ENCODE measurements at regions not wholly inside any gene's neighbourhood (a gene's known extent, or its start where the extent isn't known, plus 50 kb on each side); places are given as distances from the start of the nearest gene placed in this dataset.
"Not testable (repeated sequence)": the region's sequence is repeated elsewhere in the genome, so short reads cannot be mapped to it uniquely, and the experiment has no call there.

DNA sequence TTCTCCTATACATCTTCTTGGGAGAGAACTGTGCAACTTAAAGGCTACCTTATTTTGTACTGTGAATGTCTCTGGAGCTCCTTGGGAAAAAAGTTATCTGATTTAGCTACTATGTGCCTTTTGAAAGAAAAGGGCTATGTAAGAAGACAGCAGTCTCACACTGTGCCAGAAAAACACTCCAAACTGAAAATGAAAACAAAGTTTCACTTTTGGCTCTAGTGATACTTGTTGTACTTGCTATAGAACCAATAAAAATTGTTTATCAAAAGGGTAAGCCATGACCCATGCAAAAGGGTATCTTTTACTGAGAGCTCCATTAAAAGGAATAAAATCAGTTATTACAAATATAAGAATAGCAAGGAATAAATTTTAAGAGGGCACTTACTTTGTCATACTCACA, 2270.0 kb downstream of the ARAP2 start:
- intact Hi-C loops (cut with DNase I), result no loop called here
- DNase-seq, result no peak

DNA sequence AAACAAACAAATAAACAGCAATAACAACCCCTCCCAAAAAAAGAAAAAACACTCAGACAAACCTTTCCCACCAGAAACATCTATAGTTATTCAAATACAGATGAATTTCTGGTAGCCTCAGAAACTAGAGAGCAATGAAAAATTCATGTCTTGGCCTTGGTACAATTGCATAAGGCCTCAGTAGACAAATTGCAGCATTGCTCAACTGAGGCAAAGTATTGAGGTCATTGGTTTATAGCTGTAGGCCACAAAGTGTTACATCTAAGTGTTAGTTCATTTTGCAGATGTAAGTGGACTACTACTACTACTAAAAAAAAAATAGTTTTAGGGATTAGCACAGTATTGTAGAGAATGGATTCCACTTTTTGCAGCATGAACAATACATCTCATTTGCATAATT, 2268.3 kb downstream of the ARAP2 start:
- DNase-seq, result no peak
- intact Hi-C loops (cut with DNase I), result no loop called here

DNA sequence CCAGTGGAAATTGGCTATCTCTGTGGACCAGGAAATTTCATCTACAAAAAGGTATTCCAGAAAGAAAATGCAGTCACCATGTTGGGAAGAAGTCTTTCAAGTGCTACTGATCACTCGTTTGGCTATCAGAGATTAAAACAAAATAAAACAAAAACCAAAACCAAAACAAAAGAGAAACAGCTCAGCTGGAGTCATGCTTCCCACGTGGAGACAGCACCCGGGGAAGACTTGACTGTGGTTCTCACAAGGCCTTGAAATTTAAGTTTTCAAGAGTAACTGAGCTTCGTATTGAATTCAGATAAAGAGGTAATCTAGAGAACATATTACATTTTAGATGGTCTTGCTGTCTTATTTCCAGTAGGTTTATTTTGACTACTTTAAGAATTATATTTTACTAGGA, 2264.5 kb downstream of the ARAP2 start:
- intact Hi-C loops (cut with DNase I); DNase-seq: not testable (repeated sequence)

DNA sequence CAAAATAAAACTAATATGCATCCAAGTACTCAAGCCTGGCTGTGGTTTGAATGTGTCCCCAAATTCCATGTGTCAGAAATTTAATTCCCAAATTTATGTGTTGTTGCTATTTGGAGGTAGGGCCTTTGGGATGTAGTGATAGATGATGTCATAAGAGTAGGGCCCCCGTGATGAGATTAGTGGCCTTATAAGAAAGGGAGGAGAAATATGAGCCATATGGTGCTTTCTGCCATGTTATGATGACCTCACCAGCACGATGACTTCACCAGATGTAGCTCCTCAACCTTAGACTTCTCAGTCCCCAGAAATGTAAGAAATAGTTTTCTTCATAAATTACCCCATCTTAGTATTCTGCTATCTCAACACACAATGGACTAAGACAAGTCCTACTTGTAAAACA, 2264.0 kb downstream of the ARAP2 start:
- intact Hi-C loops (cut with DNase I), result no loop called here
- no peak for DNase-seq

DNA sequence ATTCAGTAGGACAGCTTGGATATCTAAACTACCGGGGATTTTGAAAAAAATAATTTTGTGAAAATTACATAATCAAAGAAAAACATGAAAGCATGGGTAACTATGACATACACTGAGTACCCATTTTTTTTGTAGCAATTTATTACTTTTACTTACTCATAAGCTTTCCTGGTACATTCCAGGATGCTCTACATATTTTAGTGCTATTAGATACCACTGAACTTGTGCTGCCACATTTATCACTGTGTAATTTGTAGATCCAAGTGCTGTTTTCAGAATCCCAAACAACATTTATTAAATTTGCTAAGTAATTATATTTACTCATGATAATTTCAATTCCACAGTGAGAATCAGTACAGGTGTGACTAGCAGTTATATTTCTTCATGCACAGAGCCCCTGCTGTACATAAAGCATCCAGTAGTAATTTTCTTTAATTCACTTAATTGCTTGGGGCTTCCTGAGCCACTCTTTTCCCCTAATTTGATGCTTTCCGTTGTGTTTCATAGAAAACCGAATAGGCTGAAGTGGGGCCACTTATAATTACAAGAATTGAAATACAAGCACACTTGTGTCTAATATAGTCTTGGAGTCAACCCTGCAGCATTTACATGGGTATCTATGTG, 2254.4 kb downstream of the ARAP2 start:
- intact Hi-C loops (cut with DNase I), result no loop called here
- DNase-seq, result no peak

DNA sequence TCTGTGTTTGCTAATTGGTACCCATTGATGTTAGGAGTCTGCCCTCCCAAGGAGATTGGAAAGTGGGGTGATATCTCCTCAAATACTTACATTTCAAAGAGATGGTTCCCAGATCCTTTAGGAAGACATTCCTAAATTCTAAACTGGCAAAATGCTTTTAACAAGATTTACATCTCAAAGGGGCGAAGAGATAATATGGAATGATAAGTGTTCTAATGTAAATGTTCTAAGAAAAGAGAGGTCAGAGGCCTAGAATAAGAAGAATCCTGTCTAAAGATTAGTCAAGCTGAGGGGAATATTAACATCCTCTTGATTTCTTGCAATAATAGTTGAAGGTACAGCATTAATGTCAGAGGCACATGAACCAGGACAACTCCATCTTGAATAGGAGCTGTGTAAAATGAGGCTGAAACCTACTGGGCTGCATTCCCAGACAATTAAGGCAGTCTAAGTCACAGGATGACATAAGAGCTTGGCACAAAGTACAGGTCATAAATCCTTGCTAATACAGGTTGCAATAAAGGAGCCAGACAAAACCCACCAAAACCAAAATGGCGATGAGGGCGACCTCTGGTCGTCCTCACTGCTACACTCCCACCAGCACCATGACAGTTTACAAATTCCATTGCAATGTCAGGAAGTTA, 2248.1 kb downstream of the ARAP2 start:
- intact Hi-C loops (cut with DNase I), result no loop called here
- DNase-seq, result no peak

DNA sequence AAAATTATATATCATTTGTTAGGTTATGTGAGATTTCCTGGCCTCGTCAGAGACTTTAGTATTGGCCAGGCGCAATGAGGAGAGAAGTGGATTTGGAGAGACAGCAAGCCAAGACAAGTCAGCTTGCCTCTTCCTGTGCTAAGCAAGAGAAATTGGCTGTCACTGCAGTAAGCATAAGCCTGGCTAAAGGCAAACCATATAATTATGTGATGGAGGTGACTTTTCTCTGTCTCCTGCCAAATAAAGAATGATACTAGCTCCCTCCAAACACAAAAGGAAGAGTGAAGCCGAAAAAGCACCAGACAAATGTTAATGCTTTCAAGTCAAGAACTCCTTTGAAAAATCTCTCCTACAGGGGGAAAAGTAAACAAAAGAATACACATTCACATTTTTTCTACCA, 2246.0 kb downstream of the ARAP2 start:
- intact Hi-C loops (cut with DNase I), result no loop called here
- DNase-seq, result no peak

DNA sequence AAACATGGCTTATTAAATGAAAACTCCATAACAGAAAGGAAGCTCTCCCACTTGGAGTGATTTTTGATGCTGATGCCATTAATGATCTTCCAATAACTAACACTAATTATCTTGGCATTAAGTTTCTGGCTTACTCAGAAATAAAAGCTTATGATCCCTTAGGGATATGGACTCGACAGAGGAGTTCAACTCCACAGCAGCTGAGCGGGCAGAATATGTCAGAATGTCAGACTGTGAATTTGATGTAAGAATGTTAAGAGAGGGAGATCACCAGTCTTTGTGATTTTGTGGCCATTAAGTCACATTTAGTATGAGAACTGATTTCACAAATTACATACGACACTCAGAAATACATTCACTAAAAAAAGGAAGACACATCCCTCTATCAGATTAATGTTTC, 2244.0 kb downstream of the ARAP2 start:
- DNase-seq, result no peak
- intact Hi-C loops (cut with DNase I), result no loop called here

DNA sequence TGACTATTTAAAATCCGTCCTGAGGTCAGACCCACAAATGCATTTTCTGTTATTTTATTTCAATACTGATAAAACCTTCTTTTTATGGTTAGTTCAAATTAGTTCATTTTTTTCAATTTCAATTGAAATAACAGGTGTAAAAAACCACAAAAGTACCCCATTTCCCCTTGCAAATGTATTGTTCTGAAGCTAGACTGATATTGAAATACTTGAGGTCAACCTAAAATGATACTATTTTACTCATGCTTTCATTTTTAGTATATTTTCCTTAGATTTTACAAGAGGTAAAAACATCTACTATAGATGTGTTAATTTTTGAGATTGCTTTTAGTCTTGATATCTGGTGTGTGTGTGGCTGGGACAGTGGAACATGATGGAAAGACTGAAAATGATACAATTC, 2237.8 kb downstream of the ARAP2 start:
- DNase-seq; intact Hi-C loops (cut with DNase I): not testable (repeated sequence)

DNA sequence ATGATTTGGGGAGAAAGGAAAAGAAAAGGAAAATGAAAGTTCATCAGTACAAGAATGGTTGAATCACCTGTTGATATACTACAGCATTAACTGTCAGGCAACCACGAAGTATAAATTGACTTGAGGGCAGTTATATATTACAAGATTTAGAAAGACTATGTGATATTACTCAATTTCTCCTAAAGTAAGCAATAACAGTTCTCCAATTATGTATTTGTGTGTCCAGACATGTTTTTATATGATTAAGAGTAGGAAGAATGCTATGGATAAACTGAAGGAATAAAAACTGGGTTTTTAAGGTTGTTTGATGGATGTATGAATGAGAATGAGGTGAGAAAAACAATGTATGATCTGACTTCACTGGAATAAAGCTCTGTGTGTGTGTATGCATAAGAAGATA, 2234.4 kb downstream of the ARAP2 start:
- intact Hi-C loops (cut with DNase I), result no loop called here
- no peak for DNase-seq

DNA sequence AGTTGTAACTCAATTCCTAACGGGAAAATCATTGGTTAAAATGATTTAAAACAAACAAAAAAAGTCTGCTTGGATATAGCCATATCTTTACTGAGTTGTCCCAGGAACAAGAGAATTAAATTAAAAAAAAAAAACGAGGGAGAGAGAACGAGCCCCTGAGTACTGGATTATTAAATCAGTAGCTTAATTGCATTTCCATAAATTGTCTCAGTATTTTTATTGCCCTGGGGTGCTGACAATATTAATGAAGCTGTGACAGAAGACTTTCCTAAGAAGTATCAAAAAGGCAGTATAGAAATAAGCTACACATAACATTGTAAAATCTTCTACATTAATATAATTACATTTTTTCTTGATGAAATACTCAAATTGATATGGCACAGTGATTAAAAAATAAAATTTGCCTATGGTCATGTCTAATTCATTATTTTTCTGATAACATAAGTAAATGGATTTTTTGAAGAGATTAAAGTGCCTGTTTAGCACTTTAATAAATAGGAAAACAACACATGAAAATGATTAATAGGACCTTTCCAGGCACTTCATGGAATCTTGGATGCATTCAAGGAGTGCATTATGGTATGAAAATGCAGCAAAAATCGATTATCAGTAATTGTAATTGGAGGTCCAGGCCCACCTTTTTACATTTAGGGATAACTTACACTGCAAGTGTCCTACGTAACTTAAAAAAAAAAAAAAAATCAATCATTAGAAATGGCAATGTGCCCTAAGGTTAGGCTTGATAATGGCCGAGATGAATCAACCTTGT, 2233.4 kb downstream of the ARAP2 start:
- DNase-seq, result no peak
- intact Hi-C loops (cut with DNase I), result no loop called here

DNA sequence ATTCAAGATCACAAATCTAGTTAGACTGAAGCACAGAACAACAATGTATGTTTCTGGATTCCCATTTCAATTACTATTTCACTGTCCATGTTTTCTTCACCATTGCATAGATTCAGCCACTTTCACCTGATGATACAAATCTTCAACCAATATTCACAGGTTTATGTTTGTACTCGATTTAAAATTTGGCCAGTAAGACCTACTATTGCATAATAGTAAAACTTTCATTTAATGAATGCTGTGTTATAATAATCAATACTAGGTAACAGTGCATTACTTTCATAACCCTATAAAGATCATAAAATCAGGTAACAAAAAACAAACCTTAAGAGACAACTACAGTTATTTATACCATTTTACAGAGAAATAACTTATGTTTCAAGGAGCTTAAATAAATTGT, 2209.1 kb downstream of the ARAP2 start:
- intact Hi-C loops (cut with DNase I), result no loop called here

DNA sequence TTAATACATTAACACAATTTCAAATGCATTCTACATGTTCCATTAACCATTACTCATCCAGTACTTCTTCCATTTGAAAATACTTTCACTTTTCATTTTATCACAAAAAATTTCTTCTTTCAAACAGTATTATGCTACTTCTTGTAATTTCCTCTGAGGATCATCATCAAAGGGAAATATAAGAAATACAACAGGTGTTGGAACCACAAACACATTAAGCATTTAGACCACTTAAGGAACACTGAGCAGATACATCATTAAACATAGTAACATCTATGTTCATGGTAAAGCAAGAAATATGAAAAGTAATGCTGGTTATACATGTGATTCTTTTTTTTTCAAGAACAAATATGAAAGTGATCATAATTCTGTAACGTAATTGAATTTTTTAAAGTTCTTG, 2207.0 kb downstream of the ARAP2 start:
- intact Hi-C loops (cut with DNase I), result no loop called here
- DNase-seq, result no peak

More for the DNA sequence above, 2209.1 kb downstream of the ARAP2 start:
- no peak for DNase-seq

DNA sequence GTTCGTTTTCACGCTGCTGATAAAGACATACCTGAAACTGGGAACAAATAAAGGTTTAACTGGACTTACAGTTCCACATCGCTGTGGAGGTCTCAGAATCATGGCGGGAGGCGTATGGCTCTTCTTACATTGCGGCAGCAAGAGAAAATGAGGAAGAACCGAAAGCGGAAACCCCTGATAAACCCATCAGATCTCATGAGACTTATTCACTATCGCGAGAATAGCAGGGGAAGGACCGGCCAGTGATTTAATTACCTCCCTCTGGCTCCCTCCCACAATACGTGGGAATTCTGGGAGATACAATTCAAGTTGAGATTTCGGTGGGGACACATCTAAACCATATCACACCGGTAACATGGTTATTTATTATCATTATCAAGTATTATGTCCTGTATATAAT, 2204.5 kb downstream of the ARAP2 start:
- intact Hi-C loops (cut with DNase I), result no loop called here
- DNase-seq, result no peak

DNA sequence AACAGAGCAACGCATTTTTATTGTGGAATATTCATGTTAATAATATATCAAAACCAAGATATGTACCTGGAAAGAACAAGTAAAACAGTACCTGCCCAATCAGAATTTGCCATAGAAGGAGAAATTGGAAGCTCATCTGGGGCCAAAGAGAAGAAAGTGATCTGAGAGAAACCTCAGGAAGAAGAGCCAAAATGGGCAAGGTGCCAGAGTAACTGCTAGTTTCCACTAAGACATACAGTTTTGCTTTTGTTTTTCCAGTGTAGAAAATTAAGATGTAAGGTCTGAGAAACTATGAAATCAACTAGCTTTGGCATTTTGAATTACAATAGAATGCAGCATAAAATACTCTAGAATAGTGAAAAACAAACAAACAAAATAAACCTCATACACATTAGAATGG, 2201.2 kb downstream of the ARAP2 start:
- intact Hi-C loops (cut with DNase I), result no loop called here
- no peak for DNase-seq

DNA sequence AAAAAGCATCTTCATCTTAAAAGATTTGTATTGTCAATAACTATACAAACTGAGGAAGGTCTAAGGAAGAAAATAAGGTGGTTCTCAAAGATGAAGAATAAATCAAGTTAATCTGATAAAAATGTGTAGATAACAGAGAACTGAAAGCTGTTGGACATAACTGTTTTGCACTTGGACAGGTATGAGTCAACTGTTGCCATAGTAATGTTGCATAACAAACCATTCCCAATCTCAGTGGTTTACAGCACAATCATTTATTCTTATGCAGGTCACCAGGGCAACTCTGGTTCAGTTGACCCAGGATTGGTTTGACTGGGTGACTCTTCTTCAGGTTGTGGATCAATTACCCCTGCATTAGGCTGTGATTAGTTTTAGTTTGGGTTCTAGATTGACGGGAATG, 2197.7 kb downstream of the ARAP2 start:
- intact Hi-C loops (cut with DNase I), result no loop called here
- DNase-seq, result no peak

DNA sequence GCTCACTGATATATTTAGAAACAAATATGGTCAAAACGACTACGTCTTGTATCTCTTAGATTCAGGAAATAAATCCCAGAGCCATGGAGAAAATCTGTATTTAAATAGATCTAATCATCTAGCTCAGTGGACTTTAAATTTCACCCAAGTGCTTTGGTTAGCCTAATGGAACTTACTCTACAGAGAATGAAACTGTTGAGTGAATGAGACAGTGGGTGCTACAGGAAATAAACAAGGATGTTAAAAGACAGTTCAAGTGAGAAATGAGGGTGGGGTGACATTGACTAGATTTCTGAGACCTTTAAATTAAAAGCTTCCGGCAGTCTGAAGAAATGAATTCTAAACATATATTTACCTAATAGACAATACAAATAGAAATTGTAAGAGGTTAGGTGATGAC, 2197.0 kb downstream of the ARAP2 start:
- no peak for DNase-seq
- intact Hi-C loops (cut with DNase I), result no loop called here

DNA sequence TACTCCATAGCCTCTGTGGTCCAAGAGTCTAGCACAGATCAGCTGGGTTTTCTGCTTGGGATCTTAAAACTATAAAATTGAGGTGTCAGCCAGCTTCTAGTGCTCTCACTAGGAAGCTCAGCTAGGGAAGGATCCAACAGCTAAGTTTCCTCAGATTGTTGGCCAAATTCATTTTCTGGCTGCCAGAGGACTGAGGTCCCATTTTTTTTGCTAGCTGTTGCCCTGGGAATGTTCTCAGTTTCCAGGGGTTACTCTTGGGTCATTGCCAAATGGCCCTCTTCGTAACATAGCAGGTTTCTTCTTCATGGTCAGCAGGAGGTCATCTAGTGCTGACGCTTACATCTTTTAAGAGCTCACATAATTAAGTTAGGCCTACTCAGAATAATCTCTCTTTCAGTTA, 2178.2 kb downstream of the ARAP2 start:
- peak in 1 of 42 donors; percentile 2 for DNase-seq
- intact Hi-C loops (cut with DNase I), result no loop called here

DNA sequence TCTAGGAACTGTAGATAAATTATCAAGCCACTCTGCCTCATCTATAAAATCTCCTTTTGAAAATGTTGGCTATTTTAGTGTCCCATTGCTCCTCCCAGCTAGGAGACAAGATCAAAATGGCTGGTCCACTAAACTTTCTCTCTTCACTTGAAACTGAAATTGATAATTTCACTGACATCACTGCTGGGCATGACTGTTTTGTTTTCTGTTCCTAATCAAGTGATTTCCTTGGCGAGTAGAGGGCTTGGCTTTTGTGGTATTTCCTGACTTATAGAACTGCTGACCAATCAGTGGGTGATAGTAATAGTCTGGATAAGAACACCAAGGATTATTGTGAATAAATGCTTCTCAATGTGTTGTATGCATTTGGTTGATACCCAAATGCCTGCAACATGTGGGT, 2152.9 kb downstream of the ARAP2 start:
- no peak for DNase-seq
- intact Hi-C loops (cut with DNase I), result no loop called here

DNA sequence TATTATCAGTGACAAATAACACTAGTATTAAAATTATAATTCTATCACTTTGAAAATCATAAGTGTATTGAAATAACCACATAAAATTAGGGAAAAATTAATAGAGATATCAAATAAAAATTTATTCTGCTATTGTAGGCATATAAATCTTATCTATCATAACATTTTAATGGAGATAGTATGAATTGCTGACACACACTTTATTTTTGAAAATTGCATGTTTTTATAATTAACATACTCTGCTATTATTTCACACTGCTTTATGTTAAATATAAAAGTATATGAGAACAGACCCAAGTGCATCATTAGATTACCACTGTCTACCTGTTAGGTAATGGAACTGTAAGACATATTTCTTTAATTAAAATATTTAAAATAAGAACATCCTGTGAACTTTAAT, 2150.2 kb downstream of the ARAP2 start:
- intact Hi-C loops (cut with DNase I), result no loop called here
- DNase-seq, result no peak

DNA sequence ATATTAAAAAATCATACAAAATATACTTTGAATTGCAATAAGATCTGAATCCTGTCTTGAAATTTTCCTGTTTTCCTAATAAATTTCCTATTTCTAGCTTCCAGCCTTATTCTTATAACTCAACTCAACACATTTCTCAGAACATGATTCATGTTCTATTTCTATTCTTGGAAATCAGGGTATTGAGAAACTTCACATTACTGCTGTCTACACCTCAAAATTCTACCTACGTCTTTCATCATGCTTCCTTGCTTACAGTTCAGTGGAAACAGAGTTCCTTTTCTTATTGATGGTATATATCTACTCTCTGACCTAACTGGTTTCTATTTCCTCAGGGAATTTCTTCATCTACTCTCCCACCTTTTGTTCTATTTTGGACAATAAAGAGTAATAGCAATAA, 2139.0 kb downstream of the ARAP2 start:
- intact Hi-C loops (cut with DNase I), result no loop called here
- no peak for DNase-seq
